GM19043 (cell line): ENCODE measurements at regions not wholly inside any gene's neighbourhood (a gene's known extent, or its start where the extent isn't known, plus 50 kb on each side); places are given as distances from the start of the nearest gene placed in this dataset.
"Not testable (repeated sequence)": the region's sequence is repeated elsewhere in the genome, so short reads cannot be mapped to it uniquely, and the experiment has no call there.

Source experiments
- ATAC-seq: cut with Tn5 transposase; IDR thresholded peaks from one replicate; pipeline ENCODE4 v1.9.1; 2021; ENCODE audit warnings: low read depth; ENCODE audit not compliant: unreplicated experiment

- no peak for ATAC-seq
These were observed 314.3 kb upstream of the NT5E start for GRCh38 chr6:85135376-85136094.

GRCh38 chr6:85134172-85134571 lies 315.7 kb upstream of the NT5E start:
- ATAC-seq = no peak

GRCh38 chr6:85132091-85132490 lies 317.8 kb upstream of the NT5E start:
- no peak for ATAC-seq

GRCh38 chr6:85130743-85131142 lies 319.1 kb upstream of the NT5E start:
- no peak for ATAC-seq

- no peak for ATAC-seq
These were observed 320.0 kb upstream of the NT5E start for GRCh38 chr6:85129881-85130280.

- no peak for ATAC-seq
These were observed 321.1 kb upstream of the NT5E start for GRCh38 chr6:85128781-85129180.

GRCh38 chr6:85128256-85128655 lies 321.6 kb upstream of the NT5E start:
- ATAC-seq = not testable (repeated sequence)

GRCh38 chr6:85127696-85128243 lies 322.1 kb upstream of the NT5E start:
- no peak for ATAC-seq

GRCh38 chr6:85127168-85127498 lies 322.8 kb upstream of the NT5E start:
- no peak for ATAC-seq

GRCh38 chr6:85126485-85127167 lies 323.3 kb upstream of the NT5E start:
- ATAC-seq = peak; percentile 64

GRCh38 chr6:85125526-85125925 lies 324.4 kb upstream of the NT5E start:
- ATAC-seq = no peak

GRCh38 chr6:85124472-85125354 lies 325.2 kb upstream of the NT5E start:
- no peak for ATAC-seq

- ATAC-seq = no peak
These were observed 328.7 kb upstream of the NT5E start for GRCh38 chr6:85121158-85121557.

- no peak for ATAC-seq
These were observed 331.1 kb upstream of the NT5E start for GRCh38 chr6:85118652-85119235.

GRCh38 chr6:85118233-85118632 lies 331.6 kb upstream of the NT5E start:
- ATAC-seq = no peak

GRCh38 chr6:85116475-85116874 lies 333.4 kb upstream of the NT5E start:
- ATAC-seq = no peak

GRCh38 chr6:85115876-85116275 lies 334.0 kb upstream of the NT5E start:
- no peak for ATAC-seq

- no peak for ATAC-seq
These were observed 334.5 kb upstream of the NT5E start for GRCh38 chr6:85115376-85115775.

- ATAC-seq = no peak
These were observed 335.3 kb upstream of the NT5E start for GRCh38 chr6:85114581-85114935.

- no peak for ATAC-seq
These were observed 335.8 kb upstream of the NT5E start for GRCh38 chr6:85113934-85114580.
